OCI-LY1 (cell line): ENCODE measurements at regions not wholly inside any gene's neighbourhood (a gene's known extent, or its start where the extent isn't known, plus 50 kb on each side); places are given as distances from the start of the nearest gene placed in this dataset.

Experiments
- H2AFZ ChIP-seq: fragments of 200-600 bp; sonication (generic), shearing (Covaris generic); 2 replicates; pipeline ENCODE4 v1.6.0; 2014; ENCODE audit warnings: antibody characterized with exemption, mild to moderate bottlenecking, low read length
- H3F3A ChIP-seq: fragments of 200-600 bp; sonication (generic), shearing (Covaris generic); 2 replicates; pipeline ENCODE4 v1.6.0; 2014; ENCODE audit warnings: mild to moderate bottlenecking, antibody characterized with exemption, low read length, moderate library complexity; ENCODE audit not compliant: insufficient read depth
- H3K27ac ChIP-seq: fragments of 200-600 bp; sonication (generic); 2 replicates; pipeline ENCODE4 v1.5.1; 2014; ENCODE audit warnings: low read length, mixed run types, mild to moderate bottlenecking, low read depth; ENCODE audit not compliant: poor library complexity, severe bottlenecking
- H3K27me3 ChIP-seq: fragments of 200-600 bp; sonication (generic); 2 replicates; pipeline ENCODE4 v1.6.0; 2014; ENCODE audit warnings: antibody characterized with exemption, mild to moderate bottlenecking, low read length, moderate library complexity; ENCODE audit not compliant: insufficient read depth
- H3K36me3 ChIP-seq: fragments of 200-600 bp; sonication (generic); 2 replicates; pipeline ENCODE4 v1.6.1; 2014; ENCODE audit warnings: mild to moderate bottlenecking, antibody characterized with exemption, low read length, moderate library complexity, mixed read lengths; ENCODE audit not compliant: insufficient read depth
- H3K4me1 ChIP-seq: fragments of 200-600 bp; sonication (generic); 2 replicates; pipeline ENCODE4 v1.5.1; 2014; ENCODE audit warnings: mild to moderate bottlenecking, low read length, moderate library complexity; ENCODE audit not compliant: insufficient read depth, severe bottlenecking
- H3K4me2 ChIP-seq: fragments of 200-600 bp; sonication (generic), shearing (Covaris generic); 2 replicates; pipeline ENCODE4 v1.6.1; 2014; ENCODE audit warnings: low read length
- H3K4me3 ChIP-seq: fragments of 200-600 bp; sonication (generic); 2 replicates; pipeline ENCODE4 v1.5.1; 2014; ENCODE audit warnings: low read length, low read depth, mild to moderate bottlenecking, mixed read lengths; ENCODE audit not compliant: poor library complexity, severe bottlenecking
- H3K79me2 ChIP-seq: fragments of 200-600 bp; shearing (Covaris generic); 2 replicates; pipeline ENCODE4 v1.6.1; 2016; ENCODE audit warnings: mixed run types, low read length, mixed read lengths; ENCODE audit not compliant: insufficient read depth
- H3K9ac ChIP-seq: fragments of 200-600 bp; sonication (generic), shearing (Covaris generic); 2 replicates; pipeline ENCODE4 v1.6.1; 2014; ENCODE audit warnings: mild to moderate bottlenecking, low read length, mixed read lengths
- H3K9me2 ChIP-seq: fragments of 200-600 bp; sonication (generic), shearing (Covaris generic); 2 replicates; pipeline ENCODE4 v1.6.1; 2014; ENCODE audit warnings: low read depth, mild to moderate bottlenecking, low read length, mixed read lengths
- H3K9me3 ChIP-seq: fragments of 200-600 bp; shearing (Covaris generic); 2 replicates; pipeline ENCODE4 v1.6.1; 2014; ENCODE audit warnings: low read length, mixed read lengths
- H4K20me1 ChIP-seq: fragments of 200-600 bp; sonication (generic), shearing (Covaris generic); 2 replicates; pipeline ENCODE4 v1.6.0; 2016; ENCODE audit warnings: mild to moderate bottlenecking, low read length; ENCODE audit not compliant: insufficient read depth
- CTCF ChIP-seq: fragments of 200-600 bp; sonication (generic), shearing (Covaris generic); IDR thresholded peaks from 2 replicates; pipeline ENCODE4 v1.5.1; 2017; ENCODE audit warnings: mild to moderate bottlenecking, antibody characterized with exemption, low read length, moderate library complexity, mixed read lengths
- EZH2 ChIP-seq: fragments of 200-600 bp; sonication (generic), shearing (Covaris generic); IDR thresholded peaks from 2 replicates; pipeline ENCODE4 v1.8.0; 2017; ENCODE audit warnings: borderline replicate concordance, mixed run types, mild to moderate bottlenecking, antibody characterized with exemption, low read length, moderate library complexity, mixed read lengths

GRCh38 chr6:163820745-163821458 lies 406.4 kb downstream of the QKI start:
- H3K9me3 ChIP-seq, result no peaks in the 10 kb centered on the region
- TF ChIP-seq EZH2, result no peak
- H3K4me2 ChIP-seq, result no peak overlapping the region
- no peak overlapping the region for H3K27ac ChIP-seq
- no peaks in the 10 kb centered on the region for H3K36me3 ChIP-seq
- no peaks in the 10 kb centered on the region; the same call in 1 of the 2 replicates for H3K27me3 ChIP-seq
- H3K79me2 ChIP-seq, result no peaks in the 10 kb centered on the region
- H3K4me3 ChIP-seq, result no peak overlapping the region
- H3K4me1 ChIP-seq, result no peaks in the 10 kb centered on the region
- no peaks in the 10 kb centered on the region for H3K9me2 ChIP-seq
- no peak overlapping the region for H3K9ac ChIP-seq
- no peaks in the 10 kb centered on the region for H4K20me1 ChIP-seq
- no peaks in the 10 kb centered on the region for H3F3A ChIP-seq
- H2AFZ ChIP-seq, result no peak overlapping the region

- Histone ChIP-seq H3K9ac (no peak overlapping the region), H3K4me2 (no peak overlapping the region), H3K4me1 (peaks cover 3% of the 10 kb centered on the region), H3K36me3 (no peaks in the 10 kb centered on the region), H4K20me1 (no peaks in the 10 kb centered on the region), H3K27me3 (no peaks in the 10 kb centered on the region; the same call in 1 of the 2 replicates), H3F3A (no peaks in the 10 kb centered on the region), H3K27ac (no peak overlapping the region), H2AFZ (no peak overlapping the region), H3K9me2 (no peaks in the 10 kb centered on the region), H3K4me3 (no peak overlapping the region), H3K9me3 (no peaks in the 10 kb centered on the region), H3K79me2 (no peaks in the 10 kb centered on the region)
- no peak for TF ChIP-seq CTCF
- no peak for TF ChIP-seq EZH2
Observed at GRCh38 chr6:163820171-163820570, 405.7 kb downstream of the QKI start.

- no peaks in the 10 kb centered on the region for H3K36me3 ChIP-seq
- H3K4me1 ChIP-seq, result peaks cover 17% of the 10 kb centered on the region
- H3K27ac ChIP-seq, result no peak overlapping the region
- no peak overlapping the region for H3K9ac ChIP-seq
- no peaks in the 10 kb centered on the region for H3K9me3 ChIP-seq
- H3K4me3 ChIP-seq, result no peak overlapping the region
- TF ChIP-seq EZH2 (no peak), CTCF (no peak)
- no peaks in the 10 kb centered on the region for H4K20me1 ChIP-seq
- no peaks in the 10 kb centered on the region for H3F3A ChIP-seq
- H2AFZ ChIP-seq, result no peak overlapping the region
- no peaks in the 10 kb centered on the region; the same call in 1 of the 2 replicates for H3K27me3 ChIP-seq
- no peak overlapping the region for H3K4me2 ChIP-seq
- H3K79me2 ChIP-seq, result no peaks in the 10 kb centered on the region
- no peaks in the 10 kb centered on the region for H3K9me2 ChIP-seq
Observed at GRCh38 chr6:163818719-163819118, 404.2 kb downstream of the QKI start.

GRCh38 chr6:163816441-163816840 lies 401.9 kb downstream of the QKI start:
- Histone ChIP-seq H3K4me1 (peaks cover 17% of the 10 kb centered on the region), H3K36me3 (no peaks in the 10 kb centered on the region), H4K20me1 (no peaks in the 10 kb centered on the region), H3K4me3 (no peak overlapping the region), H3K27ac (no peak overlapping the region), H3K9me2 (no peaks in the 10 kb centered on the region), H3K9ac (no peak overlapping the region), H3K4me2 (no peak overlapping the region), H3F3A (no peaks in the 10 kb centered on the region), H3K79me2 (no peaks in the 10 kb centered on the region), H2AFZ (no peak overlapping the region), H3K9me3 (no peaks in the 10 kb centered on the region), H3K27me3 (no peaks in the 10 kb centered on the region; the same call in 1 of the 2 replicates)
- no peak for TF ChIP-seq CTCF
